Heart right ventricle (tissue), 16 donors: ENCODE measurements at regions not wholly inside any gene's neighbourhood (a gene's known extent, or its start where the extent isn't known, plus 50 kb on each side); places are given as distances from the start of the nearest gene placed in this dataset.
A peak's percentile ranks its signal among the peaks of the same experiment; 100 is the strongest.

Experiments used
- ATAC-seq, 8 donors: fragments of 200-7000 bp; cut with Tn5 transposase; one replicate each; pipeline ENCODE4 v1.9.1; 2020; ENCODE audit warnings: mild to moderate bottlenecking in 8 of 8, moderate library complexity in 8 of 8, moderate number of reproducible peaks in 1 of 8
- DNase-seq, 2 donors: peaks; one replicate each; pipeline ENCODE4 v3.0.0-alpha.2; 2020
- H3K27ac ChIP-seq, 10 donors: fragments of 200-600 bp; sonication (generic) in 2 of 10; one replicate each; pipeline versions ENCODE4 v1.5.0 to v1.8.0; 2020 to 2022; ENCODE audit warnings: mild to moderate bottlenecking in 3 of 10
- H3K27me3 ChIP-seq, 7 donors: fragments of 200-600 bp; one replicate each; pipeline ENCODE4 v1.8.0; 2021 to 2022; ENCODE audit warnings: mild to moderate bottlenecking in 2 of 7
- H3K36me3 ChIP-seq, 9 donors: fragments of 200-600 bp; sonication (generic) in 1 of 9; one replicate each; pipeline versions ENCODE4 v1.5.0 to v1.8.0; 2020 to 2022; ENCODE audit warnings: mild to moderate bottlenecking in 2 of 9
- H3K4me1 ChIP-seq, 9 donors: fragments of 200-600 bp; sonication (generic) in 1 of 9; one replicate each; pipeline versions ENCODE4 v1.5.0 to v1.8.0; 2020 to 2022; ENCODE audit warnings: mild to moderate bottlenecking in 4 of 9
- H3K4me3 ChIP-seq, 10 donors: fragments of 200-600 bp; sonication (generic) in 2 of 10; one replicate each; pipeline versions ENCODE4 v1.5.0 to v1.8.0; 2020 to 2022; ENCODE audit warnings: mild to moderate bottlenecking in 7 of 10, moderate library complexity in 2 of 10
- H3K9me3 ChIP-seq, 11 donors: fragments of 200-600 bp in 10 of 11; sonication (generic) in 2 of 11; one replicate each; pipeline versions ENCODE4 v1.5.0 to v1.8.0; 2013 to 2022; ENCODE audit warnings: mild to moderate bottlenecking in 2 of 11, control low read depth in 1 of 11, moderate library complexity in 1 of 11
- WGBS, 2 donors: extraction: QIAGEN DNeasy Blood & Tissue Kit; methylation state at CpG; one replicate each; pipeline ENCODE4 v1.1.7; 2013; ENCODE audit warnings: inconsistent platforms in 1 of 2; 5-methylcytosine and 5-hydroxymethylcytosine counted together
- intact Hi-C, 10 donors: fragments of 100-400 bp; cut with DNase I; formaldehyde crosslinking; loops; one replicate each; pipeline versions ENCODE4 v1.11.1 to v1.14.2; 2022
- TF ChIP-seq, protein P1 (sequence below), 9 donors: fragments of 200-600 bp; sonication (generic) in 2 of 9; IDR thresholded peaks; one replicate each; pipeline versions ENCODE4 v1.5.0 to v1.8.0; 2021 to 2022; ENCODE audit warnings: antibody characterized with exemption in 9 of 9, mild to moderate bottlenecking in 5 of 9, moderate library complexity in 1 of 9
- donor health status: Arrhythmogenic right ventricular cardiomyopathy.
- donor health status: ischemic (EF 13 %, LVEDD 7.1; RV severe dilation, severe dysfunction).
- donor health status: healthy with polysubstance abuse.
- donor health status: DM: no; HTN: yes; CAD: no.
- donor health status: DM: no; HTN: no; CAD: no.
- donor health status: ischemic (EF 25% LVEDD 6.9; RV normal size, moderate dysfunction).
- donor health status: ischemic (EF 25% LVEDD 5.7; RV mildly dilated, moderate dysfunction).
- donor health status: healthy.
- donor health status: DM: yes; HTN: yes; CAD: no.
- donor health status: Ischemic cardiomyopathy.
- donor health status: ischemic (EF 35%, LVEDD 5.7; RV mildly dilated, moderate dysfunction).
- donor health status: nonischemic (EF 11% LVEDD 7.7; RV severe dilation, severe dysfunction).
- donor health status: DM: yes; HTN: yes; CAD: no.
- donor health status: PGD.
- donor health status: ischemic (EF 29% LVEDD 5.4; RV normal size, mild dysfunction).
- donor health status: nonischemic (EF 23%, LVEDD 6.1; RV moderate dilation, normal function).

GRCh38 chr14:51317373-51317772, 77.3 kb downstream of the TMX1 start:
- H3K27ac ChIP-seq, result no peak overlapping the region
- ATAC-seq (no peak), DNase-seq (no peak)
- H3K4me1 ChIP-seq, result peaks cover 0 to 30% (median 15%) of the 10 kb centered on the region in 9 donors
- TF ChIP-seq, protein P1, sequence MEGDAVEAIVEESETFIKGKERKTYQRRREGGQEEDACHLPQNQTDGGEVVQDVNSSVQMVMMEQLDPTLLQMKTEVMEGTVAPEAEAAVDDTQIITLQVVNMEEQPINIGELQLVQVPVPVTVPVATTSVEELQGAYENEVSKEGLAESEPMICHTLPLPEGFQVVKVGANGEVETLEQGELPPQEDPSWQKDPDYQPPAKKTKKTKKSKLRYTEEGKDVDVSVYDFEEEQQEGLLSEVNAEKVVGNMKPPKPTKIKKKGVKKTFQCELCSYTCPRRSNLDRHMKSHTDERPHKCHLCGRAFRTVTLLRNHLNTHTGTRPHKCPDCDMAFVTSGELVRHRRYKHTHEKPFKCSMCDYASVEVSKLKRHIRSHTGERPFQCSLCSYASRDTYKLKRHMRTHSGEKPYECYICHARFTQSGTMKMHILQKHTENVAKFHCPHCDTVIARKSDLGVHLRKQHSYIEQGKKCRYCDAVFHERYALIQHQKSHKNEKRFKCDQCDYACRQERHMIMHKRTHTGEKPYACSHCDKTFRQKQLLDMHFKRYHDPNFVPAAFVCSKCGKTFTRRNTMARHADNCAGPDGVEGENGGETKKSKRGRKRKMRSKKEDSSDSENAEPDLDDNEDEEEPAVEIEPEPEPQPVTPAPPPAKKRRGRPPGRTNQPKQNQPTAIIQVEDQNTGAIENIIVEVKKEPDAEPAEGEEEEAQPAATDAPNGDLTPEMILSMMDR (IDR thresholded peaks at IDR 0.05), result no peak
- H3K36me3 ChIP-seq, result no peaks in the 10 kb centered on the region
- no peak overlapping the region for H3K4me3 ChIP-seq
- intact Hi-C loops, result no loop called here
- 75 to 79% methylated on average over 2 of the region's 2 CpGs for WGBS, 2 donors
- no peaks in the 10 kb centered on the region for H3K27me3 ChIP-seq
- no peaks in the 10 kb centered on the region for H3K9me3 ChIP-seq

GRCh38 chr14:51318813-51319597, 79.0 kb downstream of the TMX1 start:
- intact Hi-C loops, result no loop called here
- ATAC-seq, result peak; percentile 48 to 84 (median 62)
- 27 to 32% methylated on average over 6 of the region's 6 CpGs for WGBS, 2 donors

DNA sequence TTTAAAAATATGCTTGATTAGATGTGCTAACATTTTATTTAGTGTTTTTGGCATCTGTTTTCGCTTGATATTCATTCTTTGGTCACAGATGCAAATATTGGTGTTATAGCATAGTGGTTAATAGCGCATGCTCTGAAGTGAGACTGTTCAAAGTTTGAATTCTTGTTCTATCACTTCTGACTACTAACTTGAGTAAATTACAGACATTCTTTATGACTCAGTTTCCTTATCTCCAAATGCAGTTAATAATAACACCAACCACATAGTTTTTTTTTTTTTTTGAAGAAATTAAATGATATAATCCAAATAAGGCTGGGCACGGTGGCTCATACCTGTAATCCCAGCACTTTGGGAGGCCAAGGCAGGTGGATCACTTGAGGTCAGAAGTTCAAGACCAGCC, 81.0 kb downstream of the TMX1 start:
- TF ChIP-seq, protein P1 (IDR thresholded peaks at IDR 0.05), result no peak
- ATAC-seq, result no peak

More at GRCh38 chr14:51318813-51319597, 79.0 kb downstream of the TMX1 start:
- no peak for DNase-seq
- TF ChIP-seq, protein P1 (IDR thresholded peaks at IDR 0.05), result no peak
- no peaks in the 10 kb centered on the region for H3K27me3 ChIP-seq
- no peaks in the 10 kb centered on the region for H3K36me3 ChIP-seq
- peak overlapping the region in 8 of 10 donors; percentile 6 to 59 (median 54) for H3K27ac ChIP-seq
- peaks cover 0 to 30% (median 15%) of the 10 kb centered on the region in 9 donors for H3K4me1 ChIP-seq
- no peaks in the 10 kb centered on the region for H3K9me3 ChIP-seq
- H3K4me3 ChIP-seq, result no peak overlapping the region

GRCh38 chr14:51323492-51323891, 83.4 kb downstream of the TMX1 start:
- Histone ChIP-seq H3K9me3 (no peaks in the 10 kb centered on the region), H3K4me1 (peaks cover 10 to 40% (median 26%) of the 10 kb centered on the region in 9 donors), H3K4me3 (no peak overlapping the region), H3K36me3 (no peaks in the 10 kb centered on the region), H3K27ac (no peak overlapping the region), H3K27me3 (no peaks in the 10 kb centered on the region)
- intact Hi-C loops, result no loop called here
- ATAC-seq (no peak), DNase-seq (no peak)
- WGBS, 2 donors, result 92% methylated on average over 3 of the region's 3 CpGs
- TF ChIP-seq, protein P1 (IDR thresholded peaks at IDR 0.05), result no peak

More for the DNA sequence above, 81.0 kb downstream of the TMX1 start:
- DNase-seq, result no peak
- no peak overlapping the region for H3K4me3 ChIP-seq
- H3K27me3 ChIP-seq, result no peaks in the 10 kb centered on the region
- H3K36me3 ChIP-seq, result no peaks in the 10 kb centered on the region
- no peaks in the 10 kb centered on the region for H3K9me3 ChIP-seq
- peaks cover 0 to 32% (median 15%) of the 10 kb centered on the region in 9 donors for H3K4me1 ChIP-seq
- no peak overlapping the region for H3K27ac ChIP-seq
- whole genome bisulfite sequencing, 2 donors, result 96 to 99% methylated on average over 3 of the region's 3 CpGs
- intact Hi-C loops, result no loop called here
